NCI-H1105 (cell line): ENCODE measurements at regions not wholly inside any gene's neighbourhood (a gene's known extent, or its start where the extent isn't known, plus 50 kb on each side); places are given as distances from the start of the nearest gene placed in this dataset.
"Not testable (repeated sequence)": the region's sequence is repeated elsewhere in the genome, so short reads cannot be mapped to it uniquely, and the experiment has no call there.

Experiments used
- DNase-seq: peaks from one replicate; lab custom pipeline; 2025; lab: John Stamatoyannopoulos, UW

DNA sequence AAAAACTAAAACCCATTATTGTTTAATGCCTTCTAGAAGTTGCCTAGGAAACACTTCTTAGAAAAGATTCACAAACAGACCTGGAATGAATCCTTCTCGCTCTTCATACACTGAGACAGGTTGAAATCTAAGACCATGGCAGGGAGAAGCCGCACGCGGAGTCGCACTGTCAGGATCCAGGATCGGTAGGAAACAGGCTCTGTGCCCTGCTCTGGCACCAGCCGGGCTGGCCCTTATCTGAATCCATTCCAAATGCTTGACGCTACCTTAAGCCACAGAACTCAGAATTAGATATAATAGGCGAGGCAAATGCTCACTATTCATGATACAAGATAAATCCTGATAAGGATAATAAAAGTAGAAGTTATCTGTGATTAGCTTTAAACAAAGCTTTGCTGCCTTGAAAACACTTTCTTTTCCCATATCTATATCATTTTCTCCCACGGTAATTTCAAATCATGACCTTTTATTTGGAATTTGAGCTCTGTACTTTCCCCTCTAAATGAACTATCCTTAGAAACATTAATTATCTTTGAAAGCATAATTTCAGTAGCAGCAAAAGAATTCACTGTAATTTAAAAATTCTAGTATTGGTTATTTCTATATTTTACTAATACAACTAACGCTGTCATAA lies 385.6 kb downstream of the IRS2 start:
- no peak for DNase-seq

DNA sequence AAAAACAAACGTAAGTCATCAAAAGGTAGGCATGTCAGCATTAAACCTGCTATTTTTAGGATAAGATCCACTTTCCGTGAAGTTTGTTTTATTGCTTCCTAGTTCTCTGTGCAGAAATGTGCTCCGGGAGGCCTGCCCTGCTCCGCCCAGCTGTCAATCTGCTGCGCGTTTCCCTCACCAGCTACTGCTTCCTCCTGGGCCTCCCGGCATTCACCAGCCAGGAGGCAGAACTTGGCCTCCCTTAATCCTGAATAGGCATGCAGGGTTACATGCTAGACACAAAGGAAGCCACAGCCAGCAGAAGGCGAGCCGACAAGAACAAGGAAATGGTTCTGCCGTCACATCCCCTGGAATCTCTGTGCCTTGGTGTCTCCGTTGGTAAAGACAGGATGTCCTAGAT lies 386.2 kb downstream of the IRS2 start:
- no peak for DNase-seq

DNA sequence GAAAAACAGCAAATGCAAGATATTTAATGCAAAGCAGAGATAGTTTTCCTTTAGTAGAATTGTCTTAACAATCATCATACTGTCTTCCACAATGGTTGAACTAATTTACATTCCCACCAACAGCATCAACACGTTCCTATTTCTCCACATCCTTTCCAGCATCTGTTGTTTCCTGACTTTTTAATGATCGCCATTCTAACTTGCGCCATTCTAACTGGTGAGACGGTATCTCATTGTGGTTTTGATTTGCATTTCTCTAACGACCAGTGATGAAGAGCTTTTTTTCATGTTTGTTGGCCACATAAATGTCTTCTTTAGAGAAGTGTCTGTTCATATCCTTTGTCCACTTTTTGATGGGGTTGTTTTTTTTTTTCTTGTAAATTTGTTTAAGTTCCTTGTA lies 388.3 kb downstream of the IRS2 start:
- DNase-seq, result not testable (repeated sequence)

DNA sequence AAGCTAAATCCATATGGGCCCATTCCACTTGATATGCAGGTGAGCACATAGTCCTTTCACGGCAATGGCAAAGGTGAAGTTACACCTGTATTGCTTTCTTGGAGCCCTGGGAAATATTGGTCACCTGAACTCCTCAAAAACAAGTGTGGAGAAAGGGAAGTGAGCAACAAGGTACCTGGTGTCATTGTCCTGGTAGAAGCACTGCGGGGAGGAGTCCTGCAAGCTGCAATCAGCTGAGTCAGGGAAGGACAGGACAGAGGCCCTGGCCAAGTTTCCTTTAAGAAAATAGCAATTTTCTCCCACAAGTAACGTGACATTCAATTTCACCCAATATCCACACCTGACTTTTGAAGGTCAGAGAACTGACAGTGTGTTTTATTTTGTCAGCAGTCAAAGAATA lies 389.1 kb downstream of the IRS2 start:
- DNase-seq, result no peak

DNA sequence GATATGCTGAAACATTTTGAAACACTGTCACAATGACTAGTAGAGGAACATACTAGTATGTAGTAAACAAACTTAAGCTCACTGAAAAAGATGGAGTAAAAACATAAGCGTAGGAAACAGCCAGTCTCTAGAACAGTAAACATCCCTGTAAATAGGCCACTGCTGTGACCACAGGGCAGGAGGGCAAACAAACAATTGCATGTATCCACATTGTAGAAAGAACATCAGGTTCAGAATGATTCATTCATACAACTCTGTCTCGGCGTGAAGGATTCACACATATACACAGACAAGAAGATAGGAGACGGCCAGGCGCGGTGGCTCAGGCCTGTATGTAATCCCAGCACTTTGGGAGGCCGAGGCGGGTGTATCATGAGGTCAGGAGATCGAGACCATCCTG lies 390.1 kb downstream of the IRS2 start:
- DNase-seq, result no peak

DNA sequence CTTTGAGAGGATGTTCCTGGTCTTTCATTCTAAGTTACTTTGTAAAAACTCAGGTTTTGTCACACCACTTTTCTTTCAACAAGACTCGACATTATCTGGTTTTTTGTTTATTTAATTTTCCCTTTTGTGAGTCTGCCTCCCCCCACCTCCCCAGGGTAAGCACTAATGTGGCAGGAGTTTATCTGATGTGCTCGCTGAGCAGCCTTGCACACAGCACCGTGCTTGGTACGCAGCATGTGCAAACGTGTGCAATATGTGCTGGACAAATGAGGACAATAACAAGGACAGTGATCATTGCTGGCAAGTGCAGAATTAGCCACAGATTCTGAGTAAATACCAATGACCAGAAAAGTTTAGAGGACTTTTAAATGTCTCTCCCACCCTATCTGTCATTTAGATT lies 391.4 kb downstream of the IRS2 start:
- no peak for DNase-seq

DNA sequence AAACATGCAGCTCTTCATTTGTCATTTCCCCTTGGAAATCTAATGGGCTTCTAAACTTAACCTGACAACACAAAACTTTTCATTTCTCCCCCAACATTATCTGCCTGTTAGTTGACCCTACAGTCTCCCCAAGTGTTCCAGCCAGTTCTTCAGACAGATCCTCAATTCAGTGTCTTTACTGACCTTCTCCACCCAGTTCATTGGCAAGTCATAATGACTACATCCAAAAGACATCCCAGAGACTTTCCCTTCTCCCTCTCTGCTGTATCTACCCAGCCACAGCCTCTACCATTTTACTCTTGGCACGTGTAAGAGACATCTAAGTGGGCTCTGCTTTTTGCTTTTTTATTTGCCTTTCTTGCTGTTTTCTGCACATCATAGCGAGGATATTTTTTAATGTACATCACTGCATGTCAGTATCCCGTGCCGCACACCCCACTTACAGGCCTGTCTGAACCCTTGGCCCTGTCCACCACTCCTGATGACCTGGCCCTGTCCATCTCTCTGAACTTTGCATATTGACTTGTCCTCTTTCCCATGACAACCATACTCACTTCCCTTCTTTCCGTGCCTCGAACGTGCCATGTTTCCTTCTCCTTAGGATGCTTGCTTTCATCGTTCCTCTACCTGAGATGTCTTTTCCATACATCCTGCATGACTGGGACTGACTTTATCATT lies 391.9 kb downstream of the IRS2 start:
- DNase-seq, result no peak

DNA sequence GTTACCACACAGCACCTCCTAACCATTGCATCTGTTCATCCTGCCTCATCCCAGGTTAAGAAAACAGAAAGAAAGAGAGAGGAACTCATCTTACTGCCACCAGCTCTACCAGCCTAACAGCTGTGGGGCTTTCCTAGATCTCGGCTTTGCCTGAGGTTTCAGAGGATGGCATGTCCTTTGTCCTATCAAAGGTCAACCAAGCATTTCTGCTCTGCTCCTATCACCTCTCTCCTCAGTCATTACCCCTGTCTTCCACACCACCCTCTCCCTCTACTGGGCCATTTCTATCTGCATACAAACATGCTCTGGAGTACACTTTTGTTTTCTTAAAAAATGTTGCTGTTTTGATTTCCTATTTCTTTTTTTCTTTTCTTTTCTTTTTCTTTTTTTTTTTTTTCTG lies 393.3 kb downstream of the IRS2 start:
- DNase-seq, result no peak

DNA sequence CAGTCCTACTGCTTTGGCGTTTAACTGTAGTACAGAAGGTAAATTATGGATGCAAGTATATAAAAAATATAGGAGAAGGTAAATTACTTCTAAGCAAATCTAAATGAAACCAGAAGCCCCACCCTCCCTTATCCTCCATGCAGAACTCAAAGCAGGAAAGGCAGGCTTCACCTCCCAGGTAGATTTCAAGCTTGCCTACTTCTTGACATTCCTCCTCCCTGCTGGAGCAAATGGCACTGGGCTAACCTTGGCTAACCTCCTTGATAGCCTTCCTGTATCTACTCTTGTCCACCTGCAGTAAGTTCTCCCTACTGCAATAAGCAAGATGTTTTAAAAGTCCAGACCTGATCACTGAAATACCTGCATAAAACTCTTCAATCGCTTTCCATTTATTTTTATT lies 396.0 kb downstream of the IRS2 start:
- DNase-seq, result no peak

DNA sequence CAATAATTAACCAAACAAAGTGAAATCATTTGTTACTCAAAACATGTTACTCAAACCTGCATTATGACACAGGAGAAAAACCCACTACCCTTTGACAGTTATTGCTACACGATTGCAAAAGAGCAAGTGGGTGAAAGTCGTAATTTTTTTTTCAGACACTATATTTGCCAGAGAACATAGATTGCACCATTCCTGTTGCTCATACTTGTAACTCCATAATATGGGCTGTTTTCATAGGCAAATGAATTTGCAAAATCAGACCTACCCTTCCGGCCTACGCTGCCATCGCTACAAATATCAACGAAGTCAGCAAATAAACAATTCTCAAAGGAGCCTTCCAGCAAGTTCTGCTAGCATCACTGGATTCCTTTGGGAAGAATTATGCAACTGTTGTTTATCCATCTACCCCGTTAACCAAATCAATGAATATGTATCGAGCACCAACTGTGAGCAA lies 396.5 kb downstream of the IRS2 start:
- no peak for DNase-seq

DNA sequence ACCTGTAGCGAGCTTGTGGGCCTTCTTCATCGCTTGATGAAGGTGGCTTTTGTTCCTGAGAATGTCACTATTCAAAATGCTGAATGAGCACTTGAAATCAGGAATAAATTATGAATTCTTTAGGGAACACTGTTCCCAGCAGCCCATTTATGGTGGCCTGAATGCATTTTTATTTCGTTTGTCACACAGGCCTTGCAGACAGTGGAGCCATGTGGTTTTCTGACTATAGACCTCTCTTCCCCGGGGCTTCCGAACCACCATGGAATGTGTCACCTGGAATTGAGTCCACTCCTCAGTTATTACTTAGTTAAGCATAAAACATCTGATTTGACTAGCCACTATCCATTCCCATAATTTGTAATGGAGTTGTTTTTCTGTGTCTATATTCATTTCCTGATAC lies 396.9 kb downstream of the IRS2 start:
- DNase-seq, result no peak

DNA sequence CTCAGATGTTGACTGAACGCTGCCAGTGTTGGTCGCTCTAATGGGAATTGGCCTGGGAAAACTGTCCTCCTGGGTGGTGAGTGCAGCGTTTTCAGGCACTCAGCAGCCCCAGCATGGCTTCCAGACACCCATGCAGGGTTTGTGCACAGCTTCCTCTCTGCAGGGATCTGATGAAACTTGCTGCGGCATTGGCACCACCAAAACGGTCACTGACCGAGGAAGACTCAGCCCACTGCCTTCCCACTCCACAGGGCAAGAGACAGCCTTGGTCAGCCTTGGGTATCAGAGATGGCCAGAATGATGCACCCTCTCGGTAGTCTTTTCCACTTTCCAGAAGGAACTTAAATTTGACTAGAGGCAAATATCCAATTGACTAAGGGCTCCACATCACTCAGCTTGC lies 398.9 kb downstream of the IRS2 start:
- no peak for DNase-seq

DNA sequence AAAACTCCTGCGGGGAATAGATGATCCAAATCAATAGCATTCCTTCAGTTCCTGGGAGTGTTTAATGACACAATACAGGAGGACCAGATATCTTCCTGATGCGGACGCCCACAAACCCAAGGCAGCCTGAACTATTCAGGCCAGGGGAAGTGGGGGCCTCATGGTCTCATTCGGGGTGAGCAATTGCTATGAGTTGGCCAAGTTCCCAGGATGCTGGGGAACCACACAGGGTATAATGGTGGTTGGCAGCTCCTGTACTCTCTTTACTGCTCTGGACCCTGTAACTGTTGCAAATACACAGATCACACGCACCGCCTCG lies 401.2 kb downstream of the IRS2 start:
- no peak for DNase-seq

DNA sequence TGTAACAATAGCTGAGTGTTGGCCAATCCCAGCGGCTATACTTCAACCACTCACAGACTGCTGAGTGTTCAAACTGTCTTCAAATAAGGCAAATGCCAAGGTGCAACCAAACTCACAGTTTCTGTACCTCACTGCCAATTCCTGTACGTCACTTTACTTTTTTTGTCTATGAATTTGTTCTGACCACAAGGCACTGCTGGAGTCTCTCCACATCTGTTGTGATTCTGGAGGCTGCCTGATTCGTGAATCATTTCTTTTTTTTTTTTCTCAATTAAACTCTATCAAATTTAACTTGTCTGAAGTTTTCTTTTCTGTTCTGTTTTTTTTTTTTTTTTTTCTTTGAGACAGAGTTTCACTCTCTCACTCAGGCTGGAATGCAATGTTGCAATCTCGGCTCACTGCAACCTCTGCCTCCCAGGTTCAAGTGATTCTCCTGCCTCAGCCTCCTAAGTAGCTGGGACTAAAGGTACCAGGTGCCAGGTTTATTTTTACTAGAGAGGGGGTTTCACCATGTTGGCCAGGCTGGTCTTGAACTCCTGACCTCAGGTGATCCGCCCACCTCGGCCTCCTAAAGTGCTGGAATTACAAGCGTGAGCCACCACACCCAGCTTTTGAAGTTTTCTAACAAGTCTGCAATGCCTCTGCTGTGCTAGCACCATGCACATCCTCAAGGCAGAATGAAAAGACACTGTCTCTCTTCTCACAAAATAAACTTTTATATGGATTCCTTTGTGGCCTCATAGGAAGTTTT lies 401.7 kb downstream of the IRS2 start:
- DNase-seq, result no peak

DNA sequence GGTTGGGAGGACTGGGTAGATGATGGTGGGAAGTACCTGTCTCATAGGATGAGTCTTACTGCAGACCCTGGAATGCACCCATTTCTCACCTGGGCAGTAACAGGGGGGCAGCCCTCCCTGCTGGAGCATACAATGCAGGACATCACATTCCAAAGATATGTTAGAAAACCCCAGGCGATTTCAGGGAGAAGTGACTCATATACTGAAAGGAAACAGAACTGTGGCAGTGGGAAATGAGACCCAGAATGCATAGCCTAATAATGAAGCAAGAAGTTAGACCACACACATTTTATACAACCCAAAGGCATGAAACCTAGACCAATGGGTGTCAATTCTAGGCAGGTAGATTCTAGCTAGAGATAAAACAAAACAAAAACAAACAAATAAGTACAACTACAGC lies 402.7 kb downstream of the IRS2 start:
- DNase-seq, result no peak

DNA sequence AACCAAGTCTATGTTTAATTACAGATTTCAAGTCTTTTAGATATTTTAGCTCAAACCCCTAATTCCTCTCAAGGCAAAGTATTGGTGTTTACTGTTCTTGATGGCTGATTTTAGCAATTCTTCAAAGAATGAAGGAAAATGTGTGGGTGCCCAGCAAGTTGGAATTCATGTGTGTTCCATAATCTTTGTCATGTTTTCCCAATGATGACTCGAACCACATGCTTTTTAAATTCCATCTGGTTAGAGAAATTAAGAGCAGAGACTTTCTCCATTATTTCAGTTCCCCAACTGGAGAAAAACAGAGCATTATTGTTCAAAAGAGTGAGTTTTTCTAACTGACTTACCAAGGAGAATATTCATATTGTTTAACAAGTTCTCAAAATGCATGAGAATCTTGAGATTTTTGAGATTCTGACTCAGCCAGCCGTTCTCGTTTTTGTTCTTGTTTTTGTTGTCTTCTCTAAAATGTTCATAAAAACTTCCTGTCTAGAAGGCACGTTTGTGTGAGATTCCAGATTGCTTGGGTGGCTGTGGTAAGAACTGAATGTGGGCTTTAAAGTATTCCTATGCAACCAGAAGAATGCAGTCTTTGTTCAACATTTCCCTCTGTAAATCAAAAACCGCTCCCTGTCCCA lies 404.7 kb downstream of the IRS2 start:
- DNase-seq, result no peak

DNA sequence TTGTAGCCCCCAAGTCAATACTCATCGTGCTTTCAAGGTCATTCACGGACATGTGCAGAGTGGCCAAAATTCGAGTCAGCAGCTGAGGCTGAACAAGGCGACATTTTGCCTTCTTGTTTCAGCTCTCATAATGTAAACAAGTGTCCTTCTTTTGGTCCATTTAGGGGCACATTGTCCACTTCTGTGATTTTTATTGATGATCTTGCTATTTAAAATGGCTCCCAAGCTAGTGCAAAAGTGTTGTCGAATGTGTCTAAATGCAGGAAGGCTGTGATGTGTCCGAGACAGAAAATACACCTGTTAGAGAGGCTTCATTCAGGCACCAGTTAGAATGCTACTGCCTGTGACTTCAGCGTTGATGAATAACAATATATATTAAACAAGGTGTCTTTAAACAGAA lies 405.9 kb downstream of the IRS2 start:
- no peak for DNase-seq

DNA sequence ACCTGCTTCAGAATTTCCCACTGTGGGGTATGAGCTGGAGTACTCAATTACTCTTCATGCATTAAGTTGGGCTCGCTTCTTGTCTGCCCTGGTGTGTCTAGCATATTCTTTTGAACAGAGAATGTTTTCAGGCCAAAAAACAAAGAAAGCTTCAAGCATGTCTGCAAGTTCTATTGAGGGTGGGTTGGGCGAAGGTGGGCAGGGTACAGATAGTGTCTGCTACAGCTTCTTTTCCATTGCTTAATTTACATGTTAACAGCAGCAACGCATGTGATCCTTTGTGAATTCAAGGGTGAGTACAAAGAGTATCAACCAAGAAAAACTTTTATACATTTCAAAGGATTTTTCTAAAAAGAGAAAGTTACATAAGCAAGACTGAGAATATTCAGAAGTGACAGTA lies 406.5 kb downstream of the IRS2 start:
- no peak for DNase-seq

DNA sequence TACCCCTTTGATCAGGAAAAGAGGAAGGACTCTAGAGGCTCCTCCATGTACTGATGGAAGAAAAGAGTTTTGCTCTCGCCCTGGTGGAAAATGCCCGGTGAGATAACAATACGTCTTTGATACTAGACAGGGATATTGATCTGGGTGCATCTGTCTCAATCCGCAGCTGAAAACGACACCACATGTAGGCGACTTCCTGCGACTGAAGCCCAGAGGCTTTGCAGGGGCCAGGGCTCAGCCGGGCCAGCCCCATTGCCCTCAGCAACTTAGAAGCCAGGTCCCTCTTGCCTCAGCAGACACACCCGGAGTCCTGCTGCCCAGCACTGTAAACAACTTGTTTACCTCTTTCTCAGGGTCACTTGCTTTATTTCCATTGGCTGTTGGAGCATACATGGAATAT lies 409.4 kb downstream of the IRS2 start:
- no peak for DNase-seq

DNA sequence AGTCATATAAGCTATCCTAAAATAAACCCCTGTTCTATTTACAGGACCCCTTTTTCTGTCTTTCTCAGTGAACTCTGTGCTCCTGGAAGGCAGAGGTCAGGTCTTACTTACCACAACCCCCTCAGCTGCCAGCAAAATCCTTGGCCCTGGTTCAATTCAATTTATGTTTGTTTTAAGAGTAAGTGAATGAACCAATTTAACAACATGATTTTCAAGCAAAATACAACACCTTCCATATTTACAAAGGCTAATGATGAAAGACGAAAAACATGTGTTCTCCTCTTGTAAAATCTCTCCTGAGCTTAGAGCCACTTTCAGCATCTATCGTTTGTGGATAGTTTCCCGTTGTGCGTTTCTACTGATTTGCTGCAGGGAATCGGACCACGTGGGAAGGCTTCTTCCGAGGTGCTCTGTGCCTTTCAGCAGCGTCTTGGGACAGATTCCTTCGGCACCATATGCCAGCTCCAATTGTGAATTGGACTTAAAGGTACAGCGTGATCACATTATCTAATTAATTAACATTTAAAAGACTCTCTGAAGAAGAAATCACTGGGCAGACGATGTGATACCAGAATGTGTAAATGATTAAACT lies 411.7 kb downstream of the IRS2 start:
- DNase-seq, result no peak

DNA sequence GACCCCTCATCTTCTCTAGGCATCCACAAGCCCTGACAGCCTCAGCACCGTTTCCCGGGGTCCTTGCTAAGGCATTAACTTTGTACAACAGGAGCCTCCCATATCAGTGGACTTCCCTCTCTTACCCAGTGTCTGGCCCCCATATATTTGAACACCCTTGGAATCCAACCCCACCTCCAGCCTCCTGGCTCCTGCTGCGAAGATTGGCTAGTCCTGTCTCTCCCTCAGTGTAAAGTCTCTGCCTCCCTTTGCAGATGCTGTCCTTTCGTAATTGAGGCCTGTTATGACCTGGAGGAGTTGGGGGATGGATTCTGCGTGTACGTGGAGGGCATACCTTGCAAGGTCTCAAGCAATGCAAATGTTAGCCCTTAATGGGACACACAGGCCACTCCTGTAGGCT lies 413.7 kb downstream of the IRS2 start:
- no peak for DNase-seq

DNA sequence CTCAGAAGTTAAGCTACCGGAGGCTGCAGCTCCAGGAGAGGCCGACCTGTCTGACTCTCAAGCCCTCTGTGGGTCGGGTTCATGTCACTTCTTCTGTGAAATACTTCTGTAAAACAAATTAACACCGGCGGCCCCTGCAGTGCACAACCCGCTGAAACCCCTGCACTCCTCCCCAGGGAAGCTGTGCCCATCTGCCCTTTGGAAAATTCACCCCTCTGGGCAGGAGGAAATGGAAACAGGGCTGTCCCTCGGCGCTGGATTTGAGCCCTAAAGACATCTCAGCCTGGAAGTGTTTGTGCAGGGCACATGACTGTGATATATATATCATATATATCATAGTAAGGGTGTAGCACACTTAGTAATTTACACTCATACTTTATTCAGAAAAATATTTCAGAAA lies 415.3 kb downstream of the IRS2 start:
- no peak for DNase-seq

DNA sequence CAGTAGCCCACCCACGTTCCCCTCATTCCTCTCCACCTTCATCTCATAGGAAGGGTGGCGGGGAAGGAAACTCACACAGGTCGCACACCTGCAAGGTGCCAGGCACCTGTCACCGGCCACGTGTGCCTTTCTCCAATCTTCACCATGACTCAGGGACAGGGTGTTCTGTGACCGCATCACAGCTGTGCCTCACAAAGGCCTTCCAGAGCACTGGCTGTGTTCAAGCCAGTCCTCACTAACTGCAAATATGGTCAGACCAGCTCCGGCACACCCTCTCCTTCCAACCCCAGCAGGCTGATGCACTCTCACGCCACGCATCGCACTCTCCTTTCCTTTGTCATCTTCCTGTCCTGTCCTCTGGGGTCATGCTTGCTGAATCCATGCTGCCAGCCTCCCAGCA lies 415.9 kb downstream of the IRS2 start:
- no peak for DNase-seq
